Uterus (tissue), 3 donors: ENCODE measurements at regions not wholly inside any gene's neighbourhood (a gene's known extent, or its start where the extent isn't known, plus 50 kb on each side); places are given as distances from the start of the nearest gene placed in this dataset.

Experiments used
- DNase-seq, 2 donors: peaks; one replicate each; pipeline ENCODE4 v3.0.0-alpha.2; 2019 to 2020
- H3K27ac ChIP-seq, 2 donors: fragments of 200-600 bp; sonication (generic); 1 replicate in 1 of 2; 2 replicates in 1 of 2; pipeline ENCODE4 v1.5.1; 2016 to 2018
- H3K27me3 ChIP-seq, 2 donors: fragments of 200-600 bp; sonication (generic); one replicate each; pipeline ENCODE4 v1.5.1; 2018 to 2019; ENCODE audit warnings: control low read depth in 1 of 2
- H3K36me3 ChIP-seq, 2 donors: fragments of 200-600 bp; sonication (generic); one replicate each; pipeline ENCODE4 v1.5.1; 2019; ENCODE audit warnings: control low read depth in 1 of 2
- H3K4me1 ChIP-seq, 2 donors: fragments of 200-600 bp; sonication (generic); one replicate each; pipeline ENCODE4 v1.5.1; 2018 to 2019; ENCODE audit warnings: control low read depth in 1 of 2
- H3K4me3 ChIP-seq, 2 donors: fragments of 200-600 bp; sonication (generic); 1 replicate in 1 of 2; 2 replicates in 1 of 2; pipeline ENCODE4 v1.5.1; 2018 to 2019; ENCODE audit warnings: mild to moderate bottlenecking in 1 of 2
- H3K9me3 ChIP-seq, 2 donors: fragments of 200-600 bp; sonication (generic); one replicate each; pipeline ENCODE4 v1.5.1; 2019; ENCODE audit warnings: control low read depth in 1 of 2
- POLR2A ChIP-seq, 2 donors: fragments of 450-650 bp; IDR thresholded peaks; one replicate each; pipeline ENCODE4 v1.6.1; 2016; ENCODE audit warnings: antibody characterized with exemption in 2 of 2, mild to moderate bottlenecking in 1 of 2, moderate library complexity in 1 of 2
- intact Hi-C: fragments of 100-400 bp; cut with DNase I; formaldehyde crosslinking; loops from one replicate; pipeline ENCODE4 v1.15.1; 2023; ENCODE audit warnings: low total_unique reads
- TF ChIP-seq, protein P1 (sequence below), 4 experiments: fragments of 200-600 bp in 2 of 4; fragments of 450-650 bp in 2 of 4; sonication (generic) in 2 of 4; IDR thresholded peaks; one replicate each; pipeline ENCODE4 v1.5.1; 2016 to 2019; ENCODE audit warnings: antibody characterized with exemption in 4 of 4, mild to moderate bottlenecking in 2 of 4, moderate library complexity in 1 of 4
- donor health status: DM: yes; HTN: yes; CAD: no.

DNA sequence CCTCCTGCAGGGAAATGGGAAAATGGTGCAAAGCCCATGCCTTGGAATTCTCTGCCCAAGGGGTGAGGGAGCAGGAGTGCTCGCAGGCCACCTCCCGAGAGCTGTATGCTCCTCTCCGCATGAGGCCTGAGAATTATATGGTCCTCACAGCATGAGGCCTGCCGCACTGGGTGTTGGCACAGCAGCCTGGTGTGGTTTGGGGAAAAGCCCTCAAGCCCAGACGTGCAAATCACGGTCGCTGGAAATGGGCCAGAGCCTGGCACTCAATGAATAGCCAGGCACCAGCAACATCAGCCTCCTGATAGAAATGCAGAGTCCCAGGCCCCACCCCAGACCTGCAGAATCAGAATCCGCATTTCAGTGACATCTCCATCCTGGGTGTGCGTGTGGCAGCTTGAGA, 156.4 kb upstream of the FOXF1 start:
- no peaks in the 10 kb centered on the region for H3K27me3 ChIP-seq
- no peaks in the 10 kb centered on the region for H3K36me3 ChIP-seq
- no peak overlapping the region for H3K4me3 ChIP-seq
- no peak overlapping the region for H3K27ac ChIP-seq
- no peaks in the 10 kb centered on the region for H3K9me3 ChIP-seq
- no peaks in the 10 kb centered on the region for H3K4me1 ChIP-seq
- no peak for TF ChIP-seq POLR2A (IDR thresholded peaks at IDR 0.05)
- TF ChIP-seq, protein P1, sequence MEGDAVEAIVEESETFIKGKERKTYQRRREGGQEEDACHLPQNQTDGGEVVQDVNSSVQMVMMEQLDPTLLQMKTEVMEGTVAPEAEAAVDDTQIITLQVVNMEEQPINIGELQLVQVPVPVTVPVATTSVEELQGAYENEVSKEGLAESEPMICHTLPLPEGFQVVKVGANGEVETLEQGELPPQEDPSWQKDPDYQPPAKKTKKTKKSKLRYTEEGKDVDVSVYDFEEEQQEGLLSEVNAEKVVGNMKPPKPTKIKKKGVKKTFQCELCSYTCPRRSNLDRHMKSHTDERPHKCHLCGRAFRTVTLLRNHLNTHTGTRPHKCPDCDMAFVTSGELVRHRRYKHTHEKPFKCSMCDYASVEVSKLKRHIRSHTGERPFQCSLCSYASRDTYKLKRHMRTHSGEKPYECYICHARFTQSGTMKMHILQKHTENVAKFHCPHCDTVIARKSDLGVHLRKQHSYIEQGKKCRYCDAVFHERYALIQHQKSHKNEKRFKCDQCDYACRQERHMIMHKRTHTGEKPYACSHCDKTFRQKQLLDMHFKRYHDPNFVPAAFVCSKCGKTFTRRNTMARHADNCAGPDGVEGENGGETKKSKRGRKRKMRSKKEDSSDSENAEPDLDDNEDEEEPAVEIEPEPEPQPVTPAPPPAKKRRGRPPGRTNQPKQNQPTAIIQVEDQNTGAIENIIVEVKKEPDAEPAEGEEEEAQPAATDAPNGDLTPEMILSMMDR (IDR thresholded peaks at IDR 0.05), result no peak
- intact Hi-C loops, result no loop called here
- DNase-seq, result no peak

DNA sequence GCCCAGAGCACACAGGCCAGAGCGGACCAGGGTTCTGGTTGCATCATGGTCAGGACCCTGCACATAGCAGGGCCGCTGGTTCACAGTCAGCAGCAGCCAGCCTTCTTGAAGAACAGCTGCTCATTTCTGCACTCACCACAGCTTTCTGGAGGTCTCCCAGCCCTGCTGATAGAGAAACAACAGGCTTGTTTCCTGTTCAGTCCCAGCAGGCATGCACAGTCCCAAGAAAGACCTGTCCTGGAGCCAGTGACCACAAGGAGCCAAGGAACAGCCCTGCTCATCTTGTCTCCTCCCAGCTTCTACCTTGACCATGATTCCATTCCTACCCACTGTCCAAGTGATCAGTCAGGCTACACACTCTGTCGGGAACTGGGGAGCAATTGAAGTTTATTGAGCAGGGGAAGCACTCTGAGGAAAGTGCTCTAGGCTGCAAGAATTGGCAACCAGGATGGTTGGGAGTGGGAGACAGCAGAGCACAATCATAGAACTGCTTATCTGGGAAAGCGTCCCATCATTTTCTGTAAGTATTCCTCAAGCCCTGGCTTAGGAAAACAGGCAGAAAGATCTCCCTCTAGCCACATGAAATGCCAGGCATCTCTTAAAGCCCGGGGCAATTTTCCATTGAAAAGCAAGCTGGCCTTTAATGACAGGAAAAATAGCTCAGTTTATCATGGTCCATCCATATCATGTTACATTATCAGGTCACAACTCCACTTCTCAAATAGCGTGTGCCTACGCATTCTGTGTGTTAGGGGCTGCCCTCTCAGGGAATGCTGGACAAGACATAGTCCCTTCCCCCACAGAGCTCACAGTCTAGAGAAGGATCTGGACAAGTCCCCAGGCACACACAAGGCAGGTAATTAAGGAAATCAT, 155.4 kb upstream of the FOXF1 start:
- H3K27ac ChIP-seq, result no peak overlapping the region
- no peaks in the 10 kb centered on the region for H3K27me3 ChIP-seq
- intact Hi-C loops, result no loop called here

DNA sequence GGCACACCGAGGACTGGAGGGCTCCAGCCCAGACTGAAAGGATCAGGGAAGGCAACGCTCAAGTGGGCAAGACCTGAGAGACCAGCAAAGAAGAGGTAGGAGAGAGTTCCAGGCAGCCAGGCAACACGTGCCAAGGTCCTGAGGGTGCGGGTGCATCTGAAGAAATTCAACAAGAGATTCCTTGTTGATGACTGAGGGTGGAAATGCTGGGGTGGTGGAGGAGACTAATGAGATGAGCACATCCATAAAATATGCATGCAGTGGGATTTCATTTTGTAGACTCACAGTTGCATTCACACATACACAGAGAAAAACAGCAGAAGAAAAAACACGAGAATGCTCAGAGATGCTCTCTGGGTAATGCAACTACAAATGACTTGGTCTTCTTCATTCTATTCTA, 154.8 kb upstream of the FOXF1 start:
- Histone ChIP-seq H3K4me1 (no peaks in the 10 kb centered on the region), H3K27me3 (no peaks in the 10 kb centered on the region), H3K27ac (no peak overlapping the region), H3K4me3 (no peak overlapping the region), H3K9me3 (no peaks in the 10 kb centered on the region), H3K36me3 (no peaks in the 10 kb centered on the region)
- TF ChIP-seq POLR2A (IDR thresholded peaks at IDR 0.05), result no peak
- TF ChIP-seq, protein P1 (IDR thresholded peaks at IDR 0.05), result no peak
- intact Hi-C loops, result no loop called here
- no peak for DNase-seq

More for the DNA sequence above, 155.4 kb upstream of the FOXF1 start:
- H3K9me3 ChIP-seq, result no peaks in the 10 kb centered on the region
- no peak for DNase-seq
- H3K4me3 ChIP-seq, result no peak overlapping the region
- no peaks in the 10 kb centered on the region for H3K4me1 ChIP-seq
- no peak for TF ChIP-seq POLR2A (IDR thresholded peaks at IDR 0.05)
- TF ChIP-seq, protein P1 (IDR thresholded peaks at IDR 0.05), result no peak
- no peaks in the 10 kb centered on the region for H3K36me3 ChIP-seq

DNA sequence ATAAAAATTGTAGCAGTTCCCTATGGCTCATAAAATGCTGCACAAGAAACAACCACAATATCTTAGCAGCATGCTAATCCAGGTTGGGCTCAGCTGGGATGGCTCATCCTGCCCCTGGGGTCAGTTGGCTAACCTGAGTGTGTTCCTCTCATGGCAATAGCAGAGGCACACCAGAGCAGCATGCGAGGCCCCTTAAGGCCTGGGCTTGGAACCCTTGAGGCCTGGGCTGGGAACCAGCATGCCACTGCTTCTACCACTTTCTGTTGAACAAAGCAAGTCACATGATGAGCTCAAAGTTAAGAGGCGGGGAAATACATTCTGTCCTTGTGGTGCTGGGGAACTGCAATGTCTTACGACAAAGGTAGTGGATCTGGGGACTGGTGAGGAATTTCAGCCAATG, 154.4 kb upstream of the FOXF1 start:
- Histone ChIP-seq H3K36me3 (no peaks in the 10 kb centered on the region), H3K4me1 (no peaks in the 10 kb centered on the region), H3K27me3 (no peaks in the 10 kb centered on the region), H3K9me3 (no peaks in the 10 kb centered on the region), H3K27ac (no peak overlapping the region), H3K4me3 (no peak overlapping the region)
- TF ChIP-seq, protein P1 (IDR thresholded peaks at IDR 0.05), result no peak
- TF ChIP-seq POLR2A (IDR thresholded peaks at IDR 0.05), result no peak
- no peak for DNase-seq
- intact Hi-C loops, result no loop called here

DNA sequence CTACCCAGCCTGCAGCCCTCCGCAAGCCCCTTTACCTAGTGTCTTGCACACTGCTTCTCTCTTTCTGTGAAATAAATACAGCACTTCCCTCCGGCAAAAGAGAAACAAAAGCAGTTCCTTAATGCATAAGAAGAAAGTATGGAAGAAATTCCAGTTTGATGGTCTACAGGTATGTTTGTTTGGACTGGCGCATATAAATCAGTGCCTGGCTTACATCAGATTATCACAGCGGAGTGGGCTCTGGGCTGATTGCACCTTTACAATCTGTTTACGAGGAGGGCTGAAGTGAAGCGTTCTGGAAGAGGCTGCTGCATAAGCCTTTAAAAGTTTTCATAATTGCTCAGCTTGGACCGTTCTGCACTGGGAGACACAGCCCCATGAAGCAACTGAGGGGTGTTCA, 153.5 kb upstream of the FOXF1 start:
- H3K27ac ChIP-seq, result no peak overlapping the region
- H3K4me3 ChIP-seq, result no peak overlapping the region
- DNase-seq, result no peak
- H3K36me3 ChIP-seq, result no peaks in the 10 kb centered on the region
- intact Hi-C loops, result no loop called here
- H3K27me3 ChIP-seq, result no peaks in the 10 kb centered on the region
- TF ChIP-seq, protein P1 (IDR thresholded peaks at IDR 0.05), result no peak
- no peak for TF ChIP-seq POLR2A (IDR thresholded peaks at IDR 0.05)
- H3K4me1 ChIP-seq, result no peaks in the 10 kb centered on the region
- H3K9me3 ChIP-seq, result no peaks in the 10 kb centered on the region
